Epidermal melanocyte (primary cell): ENCODE measurements at regions not wholly inside any gene's neighbourhood (a gene's known extent, or its start where the extent isn't known, plus 50 kb on each side); places are given as distances from the start of the nearest gene placed in this dataset.
"Not testable (repeated sequence)": the region's sequence is repeated elsewhere in the genome, so short reads cannot be mapped to it uniquely, and the experiment has no call there.

Experiments used
- DNase-seq: peaks from one replicate; pipeline ENCODE4 v3.0.0; 2011; ENCODE audit warnings: low spot score; ENCODE audit not compliant: insufficient read length

DNA sequence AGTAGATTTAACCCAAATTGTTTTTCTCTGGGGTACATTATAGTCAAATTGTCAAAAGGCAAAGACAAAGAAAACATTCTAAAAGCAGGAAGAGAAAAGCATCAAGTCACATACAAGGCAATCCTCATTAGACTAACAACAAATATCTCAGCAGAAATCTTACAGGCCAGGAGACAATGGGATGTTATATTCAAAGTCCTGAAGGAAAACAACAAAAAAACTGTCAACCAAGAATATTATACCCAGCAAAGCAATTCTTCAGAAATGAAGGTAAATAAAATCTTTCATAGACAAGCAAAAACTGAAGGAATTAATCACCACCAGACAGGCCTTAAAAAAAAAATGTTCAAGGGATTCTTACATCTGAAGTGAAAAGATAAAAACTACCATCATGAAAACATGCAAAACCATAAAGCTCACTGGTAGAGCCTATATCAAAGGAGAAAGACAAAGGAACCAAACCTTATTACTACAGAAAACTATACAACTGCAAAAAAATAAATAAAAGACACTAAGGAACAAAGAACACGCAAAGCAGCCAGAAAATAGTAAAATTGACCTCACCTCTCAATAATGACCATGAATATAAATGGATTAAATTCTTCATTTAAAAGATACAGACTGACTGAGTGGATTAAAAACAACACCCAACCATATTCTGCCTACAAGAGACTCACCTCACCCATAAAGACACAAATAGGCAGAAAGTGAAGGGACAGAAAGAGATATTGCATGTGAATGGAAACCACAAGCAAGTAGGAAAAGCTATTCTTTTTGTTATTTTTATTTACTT lies 113.8 kb upstream of the ZC3H11B start:
- no peak for DNase-seq

DNA sequence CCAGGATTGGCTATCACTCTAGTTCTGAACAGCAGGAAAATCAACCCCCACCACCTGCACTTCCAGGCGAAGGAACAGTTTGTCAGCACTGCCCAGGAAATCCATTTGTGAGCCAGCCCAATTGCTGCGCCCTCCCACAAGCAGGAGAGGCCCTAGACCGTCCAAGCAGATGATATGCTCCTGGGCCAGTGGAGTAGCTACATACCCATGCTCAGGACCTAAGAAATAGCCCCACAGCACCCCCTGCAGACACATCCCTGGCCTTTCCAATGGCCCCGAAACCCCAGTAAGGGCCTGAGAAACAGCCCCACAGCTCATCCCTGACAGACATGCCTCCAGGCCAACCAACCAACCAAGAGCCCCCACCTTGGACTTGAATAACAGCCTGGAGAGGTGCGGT lies 111.5 kb upstream of the ZC3H11B start:
- DNase-seq: no peak

DNA sequence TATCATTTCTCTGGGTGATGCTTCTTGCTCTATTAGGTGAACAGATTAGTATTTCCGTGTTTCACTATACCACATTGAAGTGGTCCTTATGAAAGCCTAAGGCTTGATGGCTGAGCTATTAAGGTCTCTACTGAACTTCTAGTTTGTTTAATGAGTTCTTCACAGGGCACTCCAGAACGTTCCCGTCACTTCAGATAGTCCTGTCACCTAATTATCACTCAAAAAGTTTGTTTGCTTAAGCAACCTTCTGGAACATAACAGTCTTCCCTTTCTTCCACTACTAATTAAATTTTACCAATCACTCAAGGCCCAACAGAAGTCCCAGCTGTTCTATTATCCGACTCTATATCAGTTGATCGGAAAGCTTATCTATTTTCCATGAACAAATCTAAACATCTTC lies 104.6 kb upstream of the ZC3H11B start:
- DNase-seq: no peak

DNA sequence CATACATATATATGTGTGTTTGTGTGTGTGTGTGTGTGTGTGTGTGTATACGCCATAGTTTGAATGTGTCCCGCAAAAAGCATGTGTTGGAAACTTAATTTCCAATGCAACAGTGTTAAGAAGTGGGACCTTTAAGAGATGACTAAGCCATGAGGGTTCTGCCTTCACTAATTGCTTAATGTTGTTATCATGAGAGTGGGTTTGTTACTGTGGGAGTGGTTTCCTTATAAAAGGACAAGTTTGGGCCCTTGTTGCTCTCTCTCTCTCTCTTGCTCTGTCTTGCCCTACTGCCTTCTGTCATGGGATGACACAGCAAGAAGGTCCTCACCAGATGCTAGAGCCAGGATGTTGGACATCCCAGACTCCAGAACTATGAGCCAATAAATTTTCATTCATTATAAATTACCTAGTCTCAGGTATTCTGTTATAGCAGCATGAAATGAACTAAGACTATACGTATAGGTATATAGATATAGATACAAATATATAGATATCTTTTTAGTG lies 103.8 kb upstream of the ZC3H11B start:
- no peak for DNase-seq

DNA sequence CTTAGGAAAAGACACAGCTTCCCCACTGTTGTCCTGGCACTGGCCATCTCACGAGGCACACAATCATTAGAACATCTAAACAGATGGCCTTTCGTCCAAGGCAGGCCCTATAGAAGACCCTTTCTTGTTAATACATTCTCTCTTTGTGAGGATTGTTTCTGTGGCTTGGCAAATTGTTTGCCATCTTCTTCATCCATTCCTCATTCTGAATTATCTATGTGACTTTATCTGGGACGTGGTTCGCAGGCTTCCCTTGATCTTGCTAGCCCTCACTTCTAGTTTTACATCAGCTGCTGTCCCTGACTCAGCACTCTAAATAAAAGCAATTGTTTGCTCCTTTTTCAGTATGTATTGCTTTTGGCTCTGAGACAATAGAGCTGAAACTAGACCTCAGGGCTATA lies 101.1 kb upstream of the ZC3H11B start:
- DNase-seq: no peak

DNA sequence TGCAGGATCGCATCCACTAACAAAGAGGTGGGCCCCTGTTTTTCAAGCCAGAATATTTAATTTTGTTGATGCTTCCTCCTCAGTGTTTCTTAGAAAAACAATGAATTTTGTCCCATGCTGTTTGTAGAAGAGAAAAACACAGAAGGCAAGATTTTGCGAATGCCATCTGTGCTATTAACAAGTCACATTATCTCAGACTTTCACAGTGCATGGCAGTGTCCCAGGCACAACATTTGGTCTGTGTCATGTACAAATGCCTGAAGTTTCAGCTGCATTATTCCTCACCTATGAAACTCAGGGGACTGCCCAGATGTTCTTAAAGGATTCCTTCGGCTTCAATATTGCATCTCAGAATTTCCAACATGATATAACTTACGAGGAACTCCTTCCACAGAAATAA lies 99.6 kb upstream of the ZC3H11B start:
- no peak for DNase-seq

DNA sequence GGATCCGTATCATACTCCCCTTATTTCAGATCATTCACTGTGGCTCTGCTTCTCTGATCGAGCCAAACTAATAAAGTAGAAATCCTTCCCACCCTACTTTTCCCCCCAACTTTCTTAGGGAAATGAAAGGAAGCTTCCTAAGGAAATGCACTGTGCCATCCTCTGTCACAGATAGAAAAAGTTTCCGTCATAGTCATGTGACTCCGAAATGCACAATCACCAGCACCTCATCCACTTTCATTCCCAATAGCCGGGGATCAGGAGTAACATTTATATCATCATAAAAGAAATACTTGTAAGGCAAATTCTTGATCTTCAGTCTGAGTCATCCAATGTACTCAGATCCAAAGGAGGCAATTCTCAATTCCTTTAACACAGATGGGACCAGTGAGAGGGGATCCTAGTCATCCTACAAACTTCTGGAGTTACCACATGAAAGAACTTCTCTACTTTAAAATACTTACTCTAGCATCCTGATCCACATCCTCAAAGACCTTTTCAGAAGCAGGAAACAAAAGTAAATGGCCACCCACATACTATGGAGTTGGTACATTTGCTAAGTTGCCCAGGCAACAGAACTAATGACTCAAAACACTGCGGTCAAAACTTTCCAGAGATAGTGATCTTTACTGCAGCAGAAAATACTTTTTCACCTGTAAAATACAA lies 97.8 kb upstream of the ZC3H11B start:
- DNase-seq: no peak

DNA sequence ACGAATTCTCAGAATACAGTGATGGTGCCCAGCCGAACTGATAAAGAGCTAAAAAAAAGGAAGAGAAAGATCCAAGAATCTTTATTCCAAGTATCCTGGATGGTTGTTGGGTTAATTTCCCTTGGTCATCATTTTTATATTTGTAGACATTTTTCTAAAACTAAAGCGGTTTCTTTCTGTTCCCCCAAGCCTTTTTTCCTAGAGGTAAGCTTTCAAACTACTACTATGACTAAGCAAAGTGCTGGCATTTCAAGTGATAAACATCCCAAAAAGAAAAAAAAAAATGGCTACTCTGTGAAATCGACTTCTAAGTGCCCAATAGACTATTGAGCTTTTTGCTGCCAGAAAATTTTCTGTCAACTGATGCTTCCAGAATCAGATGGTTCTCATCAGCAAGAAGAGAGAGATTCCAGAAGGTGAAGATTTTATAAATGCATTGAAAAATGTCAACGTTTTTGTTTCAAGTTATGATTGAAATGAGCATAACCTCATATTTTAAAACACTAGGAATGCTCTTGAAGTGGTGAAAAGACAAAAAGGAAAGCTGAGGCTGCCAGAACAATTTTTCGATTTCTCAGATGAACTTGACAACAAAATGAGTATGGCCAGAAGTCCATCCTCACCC lies 96.1 kb upstream of the ZC3H11B start:
- no peak for DNase-seq

DNA sequence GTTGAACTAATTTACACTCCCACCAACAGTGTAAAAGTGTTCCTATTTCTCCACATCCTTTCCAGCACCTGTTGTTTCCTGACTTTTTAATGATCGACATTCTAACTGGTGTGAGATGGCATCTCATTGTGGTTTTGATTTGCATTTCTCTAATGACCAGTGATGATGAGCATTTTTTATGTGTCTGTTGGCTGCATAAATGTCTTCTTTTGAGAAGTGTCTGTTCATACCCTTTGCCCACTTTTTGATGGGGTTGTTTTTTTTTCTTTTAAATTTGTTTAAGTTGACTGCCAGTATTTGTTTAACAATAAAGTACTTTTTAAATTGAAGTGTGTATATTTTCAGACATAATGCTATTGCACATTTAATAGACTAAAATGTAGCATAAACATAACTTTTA lies 95.0 kb upstream of the ZC3H11B start:
- DNase-seq: not testable (repeated sequence)

DNA sequence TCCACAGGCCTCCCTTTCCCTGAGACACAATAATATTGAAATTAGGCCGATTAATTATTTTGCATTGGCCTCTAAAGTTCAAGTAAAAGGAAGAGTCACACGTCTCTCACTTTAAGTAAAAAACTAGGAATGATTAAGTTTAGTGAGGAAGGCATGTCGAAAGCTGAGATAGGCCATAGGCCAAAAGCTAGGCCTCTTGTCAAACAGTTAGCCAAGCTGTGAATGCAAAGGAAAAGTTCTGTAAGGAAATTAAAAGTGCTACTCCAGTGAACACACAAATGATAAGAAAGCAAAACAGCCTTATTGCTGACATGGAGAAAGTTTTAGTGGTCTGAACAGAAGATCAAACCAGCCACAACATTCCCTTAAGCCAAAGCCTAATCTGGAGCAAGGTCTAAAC lies 91.4 kb upstream of the ZC3H11B start:
- DNase-seq: not testable (repeated sequence)

DNA sequence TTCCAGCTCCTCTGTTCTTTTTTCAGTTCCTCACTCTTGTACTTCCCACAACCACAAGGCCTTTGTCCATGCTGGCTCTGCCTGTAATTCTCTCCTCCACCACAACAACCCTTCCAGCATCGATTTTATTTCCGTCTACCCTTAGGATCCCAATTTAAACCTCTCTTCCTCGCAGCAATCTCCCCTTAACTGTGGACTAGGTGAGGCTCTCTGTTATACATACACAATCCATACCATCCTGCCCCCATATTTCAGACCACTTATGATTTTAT lies 90.4 kb upstream of the ZC3H11B start:
- no peak for DNase-seq

DNA sequence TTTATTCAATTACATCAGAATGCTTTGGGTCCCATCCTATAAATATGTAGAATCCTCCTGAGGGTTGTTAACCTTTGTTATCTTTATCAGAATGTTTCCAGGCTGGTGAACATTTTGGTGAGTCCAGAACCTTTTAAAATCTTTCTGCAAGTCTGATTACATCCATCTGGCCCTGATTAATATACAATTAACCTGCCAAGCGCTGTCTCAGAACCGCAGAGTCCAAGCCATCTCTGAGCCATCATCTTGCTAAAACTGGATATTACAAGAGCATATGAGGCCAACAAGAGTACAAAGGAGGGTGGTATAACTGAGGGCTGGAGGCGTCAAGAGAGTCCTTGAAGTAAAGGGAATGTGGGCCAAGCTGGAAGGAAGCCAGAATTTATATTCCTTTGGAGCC lies 88.6 kb upstream of the ZC3H11B start:
- no peak for DNase-seq

DNA sequence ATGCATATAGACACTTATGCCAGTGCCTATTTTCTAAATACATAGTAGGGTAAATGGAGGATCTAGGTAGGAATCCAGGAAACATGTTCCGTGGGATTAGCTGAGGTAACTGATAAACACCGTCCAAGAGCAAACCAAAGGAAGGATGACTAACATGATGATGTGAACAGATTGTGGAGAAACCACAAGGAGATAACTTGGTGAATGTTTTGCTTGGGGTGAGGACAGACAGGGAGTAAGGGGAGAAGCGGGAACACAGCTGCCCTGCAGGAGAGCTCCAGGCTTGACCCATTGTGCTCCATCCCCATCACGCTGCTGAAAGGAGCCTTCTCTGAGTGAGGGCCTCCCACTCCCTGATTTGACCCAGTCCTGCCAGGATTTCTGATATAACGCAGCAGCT lies 87.0 kb upstream of the ZC3H11B start:
- DNase-seq: no peak

DNA sequence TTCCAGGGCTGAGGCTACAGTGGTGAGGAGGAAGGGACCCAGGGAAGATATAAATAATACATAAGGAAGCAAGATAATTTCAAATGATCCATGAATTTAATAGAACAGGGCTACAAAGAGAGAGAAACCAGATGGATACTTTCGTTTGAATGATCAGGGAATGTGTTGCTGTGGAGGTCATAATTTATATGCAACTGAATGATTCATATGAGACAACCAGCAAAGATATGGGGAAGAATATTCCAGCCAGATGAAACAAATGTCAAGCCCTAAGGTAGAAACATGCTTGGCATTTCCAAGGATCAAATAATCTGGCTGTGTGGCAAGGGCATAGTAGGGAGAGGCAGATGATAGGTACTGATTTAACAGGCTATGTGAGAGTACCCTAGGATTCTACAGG lies 84.8 kb upstream of the ZC3H11B start:
- DNase-seq: no peak

DNA sequence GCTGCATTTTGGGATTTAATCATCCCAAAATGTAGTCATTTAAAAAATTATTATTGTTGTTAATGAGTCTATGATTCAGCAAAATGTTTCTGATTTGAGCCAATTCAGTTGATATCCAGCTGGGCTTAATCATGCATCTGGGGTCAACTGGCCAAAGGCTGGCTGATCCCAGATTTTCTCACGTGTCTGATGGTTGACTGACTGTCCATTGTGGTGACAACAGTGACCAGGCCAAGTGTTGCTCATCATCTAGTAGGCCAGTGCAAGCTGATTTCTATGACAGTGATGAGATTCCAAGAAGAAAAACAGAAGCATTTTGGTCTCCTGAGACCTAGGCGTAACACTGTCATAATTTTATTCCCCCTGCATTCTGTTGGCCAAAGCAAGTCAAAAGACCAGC lies 80.1 kb upstream of the ZC3H11B start:
- no peak for DNase-seq

DNA sequence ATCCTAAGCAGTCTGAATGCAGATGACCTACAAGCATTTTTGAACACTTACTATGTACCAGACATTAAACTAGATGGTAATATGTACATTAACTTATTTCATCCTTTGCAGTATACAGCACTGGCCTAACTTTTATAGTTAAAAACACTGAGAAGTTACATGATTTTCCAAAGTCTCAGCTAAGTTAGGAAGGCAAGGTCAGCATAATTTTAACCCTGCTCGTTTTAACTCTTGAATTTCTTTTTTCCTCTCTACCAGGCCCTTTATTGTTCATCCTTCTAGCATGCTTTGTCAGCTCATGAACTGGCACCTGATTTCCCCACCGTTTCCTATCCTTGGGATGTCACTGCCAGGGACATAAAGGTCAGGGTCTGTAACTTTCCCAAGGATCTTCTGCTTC lies 76.9 kb upstream of the ZC3H11B start:
- no peak for DNase-seq

DNA sequence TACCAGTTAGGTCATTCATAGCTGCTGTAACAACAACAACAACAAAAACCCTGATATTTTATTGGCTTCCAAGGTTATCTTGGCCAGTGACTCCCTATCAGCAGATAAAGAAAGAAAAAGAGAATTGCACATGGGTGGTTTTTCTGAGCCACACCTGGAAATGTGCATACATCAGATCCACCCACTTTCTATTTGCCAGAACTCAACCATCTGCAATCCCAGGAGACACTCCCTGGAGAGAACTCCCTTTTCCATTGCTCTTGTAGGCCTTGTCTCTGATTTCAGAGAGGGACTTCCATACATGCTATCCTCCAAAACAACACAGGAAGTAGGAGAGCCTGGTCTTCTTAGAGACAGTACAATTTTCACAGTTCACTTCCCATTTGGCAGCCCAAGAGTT lies 74.9 kb upstream of the ZC3H11B start:
- no peak for DNase-seq

DNA sequence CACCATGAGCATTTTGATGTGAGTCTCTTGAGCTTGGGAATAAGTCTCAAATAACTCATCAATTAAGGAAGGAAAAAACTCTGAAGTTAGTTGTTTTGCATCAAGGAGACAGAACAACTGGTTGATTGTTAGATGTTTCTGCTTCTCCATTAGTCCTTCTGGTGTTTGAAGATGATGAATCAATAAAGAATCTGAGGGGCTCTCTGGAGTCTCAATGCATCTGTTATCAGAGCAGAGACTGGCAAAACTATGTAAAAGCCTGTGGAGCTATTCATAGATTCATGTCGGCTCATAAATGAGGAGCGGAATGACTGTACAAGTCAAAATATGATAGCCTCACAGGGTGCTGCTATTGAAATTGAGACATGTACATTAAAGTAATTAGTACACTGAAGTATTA lies 73.3 kb upstream of the ZC3H11B start:
- no peak for DNase-seq

DNA sequence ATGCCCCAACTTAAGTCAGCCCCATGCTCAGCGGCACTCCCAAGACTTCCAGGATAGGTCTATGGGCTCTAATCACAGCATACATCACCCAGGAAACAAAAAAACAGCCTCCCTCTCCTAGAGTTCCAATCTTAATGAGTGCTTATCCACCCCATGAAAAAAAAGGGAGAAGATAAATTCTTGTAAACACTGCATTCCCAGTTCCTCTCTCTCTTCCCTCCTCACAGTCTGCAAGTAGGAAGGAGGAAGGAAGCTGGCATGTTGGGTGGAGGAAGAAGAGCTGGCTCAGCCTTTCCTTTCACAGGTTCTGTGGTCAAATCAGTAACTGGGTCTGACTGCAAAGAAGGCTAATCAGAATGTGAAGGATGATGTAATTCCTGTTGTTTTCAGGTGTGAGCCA lies 69.9 kb upstream of the ZC3H11B start:
- no peak for DNase-seq

DNA sequence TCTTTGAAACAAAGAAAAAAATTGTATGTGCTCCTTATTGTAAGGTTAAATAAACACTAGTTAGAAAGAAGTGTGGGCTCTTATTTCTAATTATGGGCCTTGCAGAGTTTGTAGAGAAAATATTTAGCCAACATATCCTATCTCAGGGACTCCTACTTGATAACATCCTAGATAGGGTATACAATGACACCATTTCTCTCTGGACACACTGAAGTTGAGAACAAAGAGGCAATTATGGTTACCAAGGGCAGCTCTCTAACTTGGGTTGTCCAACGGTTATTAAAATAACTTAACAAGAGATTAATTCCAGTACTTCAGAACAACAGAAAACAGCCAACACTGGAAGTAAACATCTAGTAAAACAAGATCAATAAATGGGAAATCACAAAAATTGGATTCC lies 69.0 kb upstream of the ZC3H11B start:
- DNase-seq: no peak

DNA sequence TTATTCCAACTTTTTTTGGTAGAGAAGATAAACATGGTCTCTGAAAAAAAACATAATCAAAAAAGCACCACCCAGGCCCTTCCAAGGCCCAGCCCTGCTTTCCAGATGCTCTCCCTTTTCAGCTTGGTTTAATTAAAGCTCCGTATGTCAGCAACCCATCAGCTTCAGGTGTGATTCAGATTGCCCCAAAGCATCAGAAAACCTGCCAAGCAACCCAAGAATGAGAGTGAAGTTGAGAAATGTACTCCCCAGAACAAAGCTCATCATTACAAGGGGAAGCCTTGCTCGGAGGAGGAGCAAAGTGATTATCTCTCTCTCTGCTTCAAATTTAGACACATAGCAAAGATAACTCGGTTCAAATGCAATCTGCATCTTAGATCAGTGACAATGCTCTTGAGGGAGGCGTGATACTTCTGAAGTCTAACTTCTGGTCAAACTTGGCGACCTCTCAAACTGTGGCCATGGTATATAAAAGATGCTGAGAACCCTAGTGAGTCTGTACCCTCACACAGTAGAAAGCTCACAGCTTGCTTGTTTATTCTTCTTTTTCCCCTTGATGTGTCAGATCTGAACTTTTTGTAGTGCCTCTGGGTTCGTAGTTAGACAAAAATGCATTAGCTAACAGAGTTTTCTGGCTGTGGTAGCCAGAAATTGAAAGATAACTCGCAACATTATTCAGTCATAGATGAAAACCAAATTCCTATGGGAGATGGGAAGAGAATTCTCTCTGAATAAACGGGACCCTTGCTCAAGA lies 63.3 kb upstream of the ZC3H11B start:
- no peak for DNase-seq
